ENCODE measurements at regions not wholly inside any gene's neighbourhood (a gene's known extent, or its start where the extent isn't known, plus 50 kb on each side); places are given as distances from the start of the nearest gene placed in this dataset.

GRCh38 chr7:13321316-13321715 is 633.9 kb downstream of the ARL4A start:
- H3K36me3 ChIP-seq, result no peaks in the 10 kb centered on the region
- H3K4me1 ChIP-seq, result no peaks in the 10 kb centered on the region
- H3K4me3 ChIP-seq, result no peak overlapping the region
- TF ChIP-seq EP300 (IDR thresholded peaks at IDR 0.05) (no peak), POLR2A (IDR thresholded peaks at IDR 0.05) (no peak), POLR2AphosphoS5 (IDR thresholded peaks at IDR 0.05) (no peak), CTCF (IDR thresholded peaks at IDR 0.05) (no peak)
- 31 to 63% methylated on average over 2 of the region's 2 CpGs for WGBS, 2 donors
- no peak for DNase-seq
- H3K9me3 ChIP-seq, result no peaks in the 10 kb centered on the region
- H3K27ac ChIP-seq, result no peak overlapping the region
- H3K27me3 ChIP-seq, result no peaks in the 10 kb centered on the region
- intact Hi-C loops (cut with DNase I), result no loop called here

- TF ChIP-seq CTCF (IDR thresholded peaks at IDR 0.05), result no peak
- TF ChIP-seq POLR2AphosphoS5 (IDR thresholded peaks at IDR 0.05), result no peak
- no peak for TF ChIP-seq POLR2A (IDR thresholded peaks at IDR 0.05)
- TF ChIP-seq EP300 (IDR thresholded peaks at IDR 0.05), result no peak
- Histone ChIP-seq H3K27me3 (no peaks in the 10 kb centered on the region), H3K27ac (no peak overlapping the region), H3K4me1 (no peaks in the 10 kb centered on the region), H3K4me3 (no peak overlapping the region), H3K9me3 (no peaks in the 10 kb centered on the region), H3K36me3 (no peaks in the 10 kb centered on the region)
- no peak for DNase-seq
- intact Hi-C loops (cut with DNase I), result no loop called here
- 50 to 62% methylated on average over 5 of the region's 5 CpGs for WGBS, 2 donors
These were observed 634.7 kb downstream of the ARL4A start for GRCh38 chr7:13322126-13322525.

GRCh38 chr7:13327669-13328068 is 640.2 kb downstream of the ARL4A start:
- intact Hi-C loops (cut with DNase I), result no loop called here
- Histone ChIP-seq H3K27me3 (no peaks in the 10 kb centered on the region), H3K27ac (no peak overlapping the region), H3K4me3 (no peak overlapping the region), H3K9me3 (no peaks in the 10 kb centered on the region), H3K4me1 (no peaks in the 10 kb centered on the region), H3K36me3 (no peaks in the 10 kb centered on the region)
- TF ChIP-seq POLR2A (IDR thresholded peaks at IDR 0.05) (no peak), POLR2AphosphoS5 (IDR thresholded peaks at IDR 0.05) (no peak)
- 47 to 59% methylated on average over 1 of the region's 1 CpG for WGBS, 2 donors
- DNase-seq, result no peak

GRCh38 chr7:13333371-13333770 is 645.9 kb downstream of the ARL4A start:
- H3K27ac ChIP-seq, result no peak overlapping the region

GRCh38 chr7:13336227-13336626 is 648.8 kb downstream of the ARL4A start:
- Histone ChIP-seq H3K27ac (no peak overlapping the region), H3K4me1 (no peaks in the 10 kb centered on the region), H3K9me3 (no peaks in the 10 kb centered on the region), H3K36me3 (no peaks in the 10 kb centered on the region), H3K27me3 (no peaks in the 10 kb centered on the region), H3K4me3 (no peak overlapping the region)
- no peak for DNase-seq
- intact Hi-C loops (cut with DNase I), result no loop called here
- WGBS, 2 donors, result 80% methylated on average over 4 of the region's 4 CpGs
- no peak for TF ChIP-seq POLR2AphosphoS5 (IDR thresholded peaks at IDR 0.05)
- TF ChIP-seq POLR2A (IDR thresholded peaks at IDR 0.05), result no peak
- no peak for TF ChIP-seq CTCF (IDR thresholded peaks at IDR 0.05)
- no peak for TF ChIP-seq EP300 (IDR thresholded peaks at IDR 0.05)

More at GRCh38 chr7:13333371-13333770, 645.9 kb downstream of the ARL4A start:
- H3K36me3 ChIP-seq, result no peaks in the 10 kb centered on the region
- DNase-seq, result no peak
- no peaks in the 10 kb centered on the region for H3K4me1 ChIP-seq
- WGBS, 2 donors, result 63 to 66% methylated on average over 1 of the region's 1 CpG
- H3K4me3 ChIP-seq, result no peak overlapping the region
- intact Hi-C loops (cut with DNase I), result no loop called here
- no peaks in the 10 kb centered on the region for H3K9me3 ChIP-seq
- TF ChIP-seq POLR2AphosphoS5 (IDR thresholded peaks at IDR 0.05), result no peak
- no peaks in the 10 kb centered on the region for H3K27me3 ChIP-seq

GRCh38 chr7:13352677-13353076 is 636.8 kb downstream of the ETV1 start:
- intact Hi-C loops (cut with DNase I), result no loop called here
- Histone ChIP-seq H3K4me1 (no peaks in the 10 kb centered on the region), H3K36me3 (no peaks in the 10 kb centered on the region), H3K4me3 (no peak overlapping the region), H3K9me3 (no peaks in the 10 kb centered on the region), H3K27me3 (no peaks in the 10 kb centered on the region), H3K27ac (no peak overlapping the region)
- no peak for DNase-seq
- WGBS, 2 donors, result 68 to 86% methylated on average over 1 of the region's 1 CpG
- TF ChIP-seq POLR2AphosphoS5 (IDR thresholded peaks at IDR 0.05) (no peak), EP300 (IDR thresholded peaks at IDR 0.05) (no peak), CTCF (IDR thresholded peaks at IDR 0.05) (no peak), POLR2A (IDR thresholded peaks at IDR 0.05) (no peak)

All from sigmoid colon (tissue), 6 donors.